RWPE1 (cell line): ENCODE measurements at regions not wholly inside any gene's neighbourhood (a gene's known extent, or its start where the extent isn't known, plus 50 kb on each side); places are given as distances from the start of the nearest gene placed in this dataset.

Experiments used
- CTCF ChIA-PET: fragments of 350-600 bp; sonication (Branson Sonifier 250); formaldehyde crosslinking; extraction: SDS; loops from one replicate; lab custom pipeline; 2021; lab: Yijun Ruan, JAX
- POLR2A ChIA-PET: fragments of 400-600 bp; formaldehyde crosslinking; extraction: SDS; loops from one replicate; lab custom pipeline; 2020; ENCODE audit warnings: antibody characterized with exemption; ENCODE audit not compliant: low non-redundant PET; lab: Yijun Ruan, JAX
- DNase-seq: peaks from one replicate; pipeline ENCODE4 v3.0.0; 2012; ENCODE audit warnings: low spot score
- H3K27ac ChIP-seq: fragments of 450-650 bp; 2 replicates; pipeline ENCODE4 v1.5.1; 2017
- CTCF ChIP-seq: fragments of 450-650 bp; conservative IDR thresholded peaks from 2 replicates; pipeline ENCODE4 v1.5.1; 2017; ENCODE audit warnings: low read depth, mild to moderate bottlenecking

GRCh38 chr2:8044046-8044594 is 637.7 kb upstream of the ID2 start:
- ChIA-PET POLR2A (no interaction called here), CTCF (no interaction called here)
- no peak for DNase-seq
- no peak for TF ChIP-seq CTCF
- H3K27ac ChIP-seq: no peak overlapping the region

DNA sequence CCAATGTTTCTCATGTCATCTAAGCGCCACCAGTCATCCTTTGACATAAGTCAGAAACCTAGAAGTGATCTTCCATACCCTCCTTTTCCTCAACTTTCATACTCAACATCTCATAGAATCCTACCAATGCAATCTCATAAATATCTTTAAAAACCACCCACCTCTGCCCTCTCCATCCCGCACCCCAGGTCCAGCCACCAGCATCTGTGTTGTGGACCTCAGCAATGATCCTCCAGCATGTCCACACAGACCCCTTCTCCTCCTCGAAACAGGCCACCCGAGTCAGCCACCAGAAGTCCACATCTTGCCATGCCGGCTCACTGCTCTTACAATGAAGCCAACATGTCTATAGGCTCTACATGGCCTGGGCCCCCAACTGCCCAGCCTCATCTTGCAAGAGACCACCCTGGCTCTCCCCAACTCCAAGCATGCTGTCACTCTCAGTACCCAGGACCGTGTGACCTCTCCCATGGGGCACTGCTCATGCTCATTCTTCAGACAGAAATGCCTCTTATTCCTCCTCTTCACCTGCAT is 636.7 kb upstream of the ID2 start:
- TF ChIP-seq CTCF: no peak
- ChIA-PET CTCF (no interaction called here), POLR2A (no interaction called here)
- no peak for DNase-seq
- no peak overlapping the region for H3K27ac ChIP-seq

- no peak overlapping the region for H3K27ac ChIP-seq
- CTCF ChIA-PET: no interaction called here
- no peak for TF ChIP-seq CTCF
- POLR2A ChIA-PET: no interaction called here
- no peak for DNase-seq
These were observed 635.0 kb upstream of the ID2 start for GRCh38 chr2:8046849-8047248.

- no peak for TF ChIP-seq CTCF
- CTCF ChIA-PET: no interaction called here
- DNase-seq: no peak
- POLR2A ChIA-PET: no interaction called here
- H3K27ac ChIP-seq: no peak overlapping the region
These were observed 632.7 kb upstream of the ID2 start for GRCh38 chr2:8049176-8049575.

DNA sequence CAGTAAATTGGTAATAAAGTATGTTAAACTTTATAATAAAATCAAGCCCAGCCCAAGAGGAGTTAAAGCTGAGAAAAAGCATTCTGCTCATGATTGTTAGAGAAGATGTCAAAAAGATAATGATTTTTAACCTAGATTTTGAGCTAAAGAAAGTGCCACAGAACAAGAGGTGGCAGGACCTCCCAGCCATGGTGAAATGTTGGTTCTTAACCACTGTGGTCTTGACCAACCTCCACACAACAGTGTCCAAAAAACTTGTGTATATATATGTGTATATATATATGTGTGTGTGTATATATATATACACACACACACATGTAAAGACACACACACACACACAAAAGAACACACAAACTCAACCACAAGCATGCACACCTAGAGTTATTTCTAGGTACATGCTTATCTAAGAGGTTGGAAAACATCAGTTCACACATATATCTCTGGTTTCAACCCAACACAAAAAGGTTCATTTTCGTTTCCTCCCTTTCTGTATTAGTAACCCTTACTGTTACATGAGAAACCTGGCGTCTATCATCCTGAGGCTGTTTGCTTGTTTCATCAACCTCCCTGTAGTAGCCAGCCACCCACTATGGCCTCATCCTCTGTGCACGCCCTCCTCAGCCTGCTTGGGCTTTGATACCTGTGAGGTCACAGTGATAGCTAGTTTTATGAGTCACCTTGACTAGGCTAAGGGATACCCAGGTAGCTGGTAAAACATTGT is 631.8 kb upstream of the ID2 start:
- ChIA-PET CTCF (no interaction called here), POLR2A (no interaction called here)
- no peak for TF ChIP-seq CTCF
- no peak overlapping the region for H3K27ac ChIP-seq
- no peak for DNase-seq

- DNase-seq: no peak
- ChIA-PET POLR2A (no interaction called here), CTCF (interaction anchor here (0.6 kb wide), 1 partner anchor 900 kb away, joined by 4 read pairs; no protein-coding TSS in a partner anchor)
- no peak for TF ChIP-seq CTCF
- H3K27ac ChIP-seq: no peak overlapping the region
These were observed 628.6 kb upstream of the ID2 start for GRCh38 chr2:8053216-8053615.
